ENCODE measurements at regions not wholly inside any gene's neighbourhood (a gene's known extent, or its start where the extent isn't known, plus 50 kb on each side); places are given as distances from the start of the nearest gene placed in this dataset.

DNA sequence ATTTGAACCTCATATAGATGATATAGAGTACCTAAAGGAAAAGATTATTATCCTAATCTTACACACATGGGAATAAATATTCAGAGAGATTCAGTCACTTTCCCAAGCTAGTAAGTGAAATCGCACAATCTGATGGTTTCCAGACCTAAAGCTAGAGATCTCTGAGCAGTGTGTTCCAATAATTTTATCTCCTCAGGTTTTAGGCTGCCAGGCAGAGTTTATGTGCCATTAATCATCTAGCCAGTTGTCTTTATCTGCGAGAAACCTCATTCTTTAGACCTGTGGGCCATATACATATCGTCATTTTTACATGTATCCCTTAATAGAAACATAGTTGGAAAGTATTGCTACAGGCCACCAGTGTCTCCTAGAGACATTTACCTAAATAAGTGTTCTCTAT lies 647.2 kb upstream of the STEAP1 start:
- no peak for DNase-seq (ENCODE audit: low spot score)
- H3K4me3 Mint-ChIP-seq (ENCODE audit: unreplicated experiment) = no peak overlapping the region
- H3K9me3 Mint-ChIP-seq (ENCODE audit: unreplicated experiment) = no peaks in the 10 kb centered on the region
- H3K27me3 Mint-ChIP-seq (ENCODE audit: unreplicated experiment) = no peaks in the 10 kb centered on the region
- H3K36me3 Mint-ChIP-seq (ENCODE audit: low read depth, unreplicated experiment) = no peaks in the 10 kb centered on the region
- no peak overlapping the region for H3K27ac Mint-ChIP-seq (ENCODE audit: unreplicated experiment)
- TF ChIP-seq, protein P1, sequence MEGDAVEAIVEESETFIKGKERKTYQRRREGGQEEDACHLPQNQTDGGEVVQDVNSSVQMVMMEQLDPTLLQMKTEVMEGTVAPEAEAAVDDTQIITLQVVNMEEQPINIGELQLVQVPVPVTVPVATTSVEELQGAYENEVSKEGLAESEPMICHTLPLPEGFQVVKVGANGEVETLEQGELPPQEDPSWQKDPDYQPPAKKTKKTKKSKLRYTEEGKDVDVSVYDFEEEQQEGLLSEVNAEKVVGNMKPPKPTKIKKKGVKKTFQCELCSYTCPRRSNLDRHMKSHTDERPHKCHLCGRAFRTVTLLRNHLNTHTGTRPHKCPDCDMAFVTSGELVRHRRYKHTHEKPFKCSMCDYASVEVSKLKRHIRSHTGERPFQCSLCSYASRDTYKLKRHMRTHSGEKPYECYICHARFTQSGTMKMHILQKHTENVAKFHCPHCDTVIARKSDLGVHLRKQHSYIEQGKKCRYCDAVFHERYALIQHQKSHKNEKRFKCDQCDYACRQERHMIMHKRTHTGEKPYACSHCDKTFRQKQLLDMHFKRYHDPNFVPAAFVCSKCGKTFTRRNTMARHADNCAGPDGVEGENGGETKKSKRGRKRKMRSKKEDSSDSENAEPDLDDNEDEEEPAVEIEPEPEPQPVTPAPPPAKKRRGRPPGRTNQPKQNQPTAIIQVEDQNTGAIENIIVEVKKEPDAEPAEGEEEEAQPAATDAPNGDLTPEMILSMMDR (IDR thresholded peaks at IDR 0.05; ENCODE audit: unreplicated experiment) = no peak
- no peaks in the 10 kb centered on the region for H3K4me1 Mint-ChIP-seq (ENCODE audit: unreplicated experiment)

DNA sequence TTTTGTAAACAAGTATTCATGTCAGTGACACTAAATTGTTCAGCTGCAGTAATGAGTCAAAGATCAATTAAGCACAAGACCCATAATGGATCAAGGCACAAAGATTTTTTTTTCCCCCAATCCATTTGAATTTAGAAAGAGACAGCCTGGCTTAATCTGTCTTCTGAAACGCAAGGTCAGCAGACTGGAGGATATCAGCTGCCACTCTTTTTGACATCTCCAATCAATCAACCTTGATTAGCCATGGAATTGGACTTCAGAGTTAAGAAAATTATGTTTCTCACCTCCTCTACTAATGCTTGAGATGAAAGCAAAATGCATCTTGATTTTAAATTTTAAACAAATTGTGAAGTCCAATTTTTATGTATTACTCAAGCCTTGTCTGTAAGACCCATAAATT lies 642.4 kb upstream of the STEAP1 start:
- DNase-seq (ENCODE audit: low spot score) = no peak
- Mint-ChIP-seq H3K27ac (ENCODE audit: unreplicated experiment) (no peak overlapping the region), H3K27me3 (ENCODE audit: unreplicated experiment) (peaks cover 2% of the 10 kb centered on the region), H3K9me3 (ENCODE audit: unreplicated experiment) (no peaks in the 10 kb centered on the region), H3K4me3 (ENCODE audit: unreplicated experiment) (no peak overlapping the region), H3K36me3 (ENCODE audit: low read depth, unreplicated experiment) (no peaks in the 10 kb centered on the region), H3K4me1 (ENCODE audit: unreplicated experiment) (no peaks in the 10 kb centered on the region)
- TF ChIP-seq, protein P1 (IDR thresholded peaks at IDR 0.05; ENCODE audit: unreplicated experiment) = no peak

DNA sequence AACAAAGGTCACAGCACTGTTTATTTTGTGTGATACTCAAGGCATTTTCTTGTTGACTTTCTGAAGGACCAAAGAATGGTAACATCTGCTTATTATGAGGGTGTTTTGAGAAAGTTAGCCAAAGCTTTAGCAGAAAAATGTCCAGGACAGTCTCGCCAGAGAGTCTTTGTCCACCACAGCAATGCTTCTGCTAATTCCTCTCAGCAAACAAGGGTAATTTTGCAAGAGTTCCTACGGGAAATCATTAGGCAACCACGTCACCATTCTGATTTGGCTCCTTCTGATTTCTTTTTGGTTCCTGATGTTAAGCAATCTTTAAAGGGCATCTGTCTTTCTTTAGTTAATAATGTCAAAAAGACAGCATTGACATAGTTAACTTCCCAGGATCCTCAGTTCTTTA lies 639.3 kb upstream of the STEAP1 start:
- peaks cover 2% of the 10 kb centered on the region for H3K27me3 Mint-ChIP-seq (ENCODE audit: unreplicated experiment)

DNA sequence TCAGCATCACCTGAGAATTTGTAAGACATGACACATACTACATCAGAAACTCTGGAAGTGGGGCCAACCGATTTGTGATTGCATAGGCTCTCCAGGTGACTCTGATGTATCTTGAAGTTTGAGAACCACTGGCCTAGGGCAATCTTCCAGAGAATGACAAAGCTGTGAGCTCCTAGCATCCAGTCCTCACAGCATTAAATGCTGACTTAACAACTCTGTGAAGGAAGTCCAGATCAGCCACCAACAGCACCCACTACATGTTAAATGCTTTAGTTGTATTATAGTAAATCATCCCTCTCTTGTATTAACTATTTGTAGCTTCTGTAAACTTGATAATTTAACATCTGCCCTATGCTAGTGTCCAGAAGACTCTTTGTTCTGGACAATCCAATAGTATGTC lies 636.5 kb upstream of the STEAP1 start:
- no peaks in the 10 kb centered on the region for H3K36me3 Mint-ChIP-seq (ENCODE audit: low read depth, unreplicated experiment)
- no peaks in the 10 kb centered on the region for H3K9me3 Mint-ChIP-seq (ENCODE audit: unreplicated experiment)
- TF ChIP-seq, protein P1 (IDR thresholded peaks at IDR 0.05; ENCODE audit: unreplicated experiment) = no peak
- no peak overlapping the region for H3K27ac Mint-ChIP-seq (ENCODE audit: unreplicated experiment)
- no peaks in the 10 kb centered on the region for H3K27me3 Mint-ChIP-seq (ENCODE audit: unreplicated experiment)
- H3K4me1 Mint-ChIP-seq (ENCODE audit: unreplicated experiment) = no peaks in the 10 kb centered on the region
- DNase-seq (ENCODE audit: low spot score) = no peak
- H3K4me3 Mint-ChIP-seq (ENCODE audit: unreplicated experiment) = no peak overlapping the region

More for the DNA sequence above, 639.3 kb upstream of the STEAP1 start:
- Mint-ChIP-seq H3K9me3 (ENCODE audit: unreplicated experiment) (no peaks in the 10 kb centered on the region), H3K4me1 (ENCODE audit: unreplicated experiment) (no peaks in the 10 kb centered on the region), H3K36me3 (ENCODE audit: low read depth, unreplicated experiment) (no peaks in the 10 kb centered on the region), H3K4me3 (ENCODE audit: unreplicated experiment) (no peak overlapping the region), H3K27ac (ENCODE audit: unreplicated experiment) (no peak overlapping the region)
- TF ChIP-seq, protein P1 (IDR thresholded peaks at IDR 0.05; ENCODE audit: unreplicated experiment) = no peak
- DNase-seq (ENCODE audit: low spot score) = no peak

DNA sequence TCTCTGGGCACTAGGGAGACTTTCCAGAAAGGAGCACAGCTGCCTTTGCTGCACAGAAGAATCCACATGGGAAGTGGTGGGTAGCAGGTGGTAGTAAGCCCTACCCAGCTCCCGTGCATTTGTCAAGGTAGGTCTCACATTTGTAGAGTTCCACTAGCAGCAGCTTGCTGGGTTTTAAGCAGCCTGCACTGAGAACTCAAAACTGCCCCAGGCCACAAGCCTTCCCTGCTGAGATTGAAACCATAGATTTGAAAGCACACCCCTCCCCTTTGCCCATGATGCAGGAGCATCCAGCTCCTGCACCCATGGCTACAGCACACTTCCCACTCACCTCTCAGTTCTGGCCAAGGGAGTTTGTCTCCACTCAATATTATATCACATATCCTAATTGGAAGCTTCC lies 604.5 kb upstream of the STEAP1 start:
- H3K36me3 Mint-ChIP-seq (ENCODE audit: low read depth, unreplicated experiment) = peaks cover 4% of the 10 kb centered on the region
- H3K27me3 Mint-ChIP-seq (ENCODE audit: unreplicated experiment) = no peaks in the 10 kb centered on the region
- TF ChIP-seq, protein P1 (IDR thresholded peaks at IDR 0.05; ENCODE audit: unreplicated experiment) = no peak
- DNase-seq (ENCODE audit: low spot score) = no peak
- no peaks in the 10 kb centered on the region for H3K9me3 Mint-ChIP-seq (ENCODE audit: unreplicated experiment)
- no peak overlapping the region for H3K4me3 Mint-ChIP-seq (ENCODE audit: unreplicated experiment)
- H3K27ac Mint-ChIP-seq (ENCODE audit: unreplicated experiment) = no peak overlapping the region
- peaks cover 1% of the 10 kb centered on the region for H3K4me1 Mint-ChIP-seq (ENCODE audit: unreplicated experiment)
